ENCODE measurements at regions not wholly inside any gene's neighbourhood (a gene's known extent, or its start where the extent isn't known, plus 50 kb on each side); places are given as distances from the start of the nearest gene placed in this dataset.

- TF ChIP-seq ZBTB33 (IDR thresholded peaks at IDR 0.05) = no peak
- TF ChIP-seq HNF4A (conservative IDR thresholded peaks at IDR 0.05) = no peak
- no peak for TF ChIP-seq ATF3 (IDR thresholded peaks at IDR 0.05)
- no peak for TF ChIP-seq FOXA1 (IDR thresholded peaks at IDR 0.05)
- TF ChIP-seq RXRA (IDR thresholded peaks at IDR 0.05) = no peak
- TF ChIP-seq RAD21 (IDR thresholded peaks at IDR 0.05) = no peak
- no peak for TF ChIP-seq YY1 (IDR thresholded peaks at IDR 0.05)
- no peak for TF ChIP-seq HNF4G (IDR thresholded peaks at IDR 0.05)
Measured at GRCh38 chr5:167912941-167913665, 378.3 kb upstream of the WWC1 start (continued).

GRCh38 chr5:167915237-167915636 lies 376.2 kb upstream of the WWC1 start:
- H3K9ac ChIP-seq (ENCODE audit: low read depth in 1 of 2, low read length in 2 of 2) = no peak overlapping the region
- DNase-seq (ENCODE audit: low spot score) = no peak
- no peak for TF ChIP-seq EGR1 (IDR thresholded peaks at IDR 0.05; ENCODE audit: low read depth in 2 of 2)
- TF ChIP-seq, protein P1, sequence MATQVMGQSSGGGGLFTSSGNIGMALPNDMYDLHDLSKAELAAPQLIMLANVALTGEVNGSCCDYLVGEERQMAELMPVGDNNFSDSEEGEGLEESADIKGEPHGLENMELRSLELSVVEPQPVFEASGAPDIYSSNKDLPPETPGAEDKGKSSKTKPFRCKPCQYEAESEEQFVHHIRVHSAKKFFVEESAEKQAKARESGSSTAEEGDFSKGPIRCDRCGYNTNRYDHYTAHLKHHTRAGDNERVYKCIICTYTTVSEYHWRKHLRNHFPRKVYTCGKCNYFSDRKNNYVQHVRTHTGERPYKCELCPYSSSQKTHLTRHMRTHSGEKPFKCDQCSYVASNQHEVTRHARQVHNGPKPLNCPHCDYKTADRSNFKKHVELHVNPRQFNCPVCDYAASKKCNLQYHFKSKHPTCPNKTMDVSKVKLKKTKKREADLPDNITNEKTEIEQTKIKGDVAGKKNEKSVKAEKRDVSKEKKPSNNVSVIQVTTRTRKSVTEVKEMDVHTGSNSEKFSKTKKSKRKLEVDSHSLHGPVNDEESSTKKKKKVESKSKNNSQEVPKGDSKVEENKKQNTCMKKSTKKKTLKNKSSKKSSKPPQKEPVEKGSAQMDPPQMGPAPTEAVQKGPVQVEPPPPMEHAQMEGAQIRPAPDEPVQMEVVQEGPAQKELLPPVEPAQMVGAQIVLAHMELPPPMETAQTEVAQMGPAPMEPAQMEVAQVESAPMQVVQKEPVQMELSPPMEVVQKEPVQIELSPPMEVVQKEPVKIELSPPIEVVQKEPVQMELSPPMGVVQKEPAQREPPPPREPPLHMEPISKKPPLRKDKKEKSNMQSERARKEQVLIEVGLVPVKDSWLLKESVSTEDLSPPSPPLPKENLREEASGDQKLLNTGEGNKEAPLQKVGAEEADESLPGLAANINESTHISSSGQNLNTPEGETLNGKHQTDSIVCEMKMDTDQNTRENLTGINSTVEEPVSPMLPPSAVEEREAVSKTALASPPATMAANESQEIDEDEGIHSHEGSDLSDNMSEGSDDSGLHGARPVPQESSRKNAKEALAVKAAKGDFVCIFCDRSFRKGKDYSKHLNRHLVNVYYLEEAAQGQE (IDR thresholded peaks at IDR 0.05) = no peak
- TF ChIP-seq RXRA (IDR thresholded peaks at IDR 0.05) = no peak
- TF ChIP-seq CTCF (IDR thresholded peaks at IDR 0.05; ENCODE audit: low read depth, low read length, missing input control) = no peak
- TF ChIP-seq GABPA (IDR thresholded peaks at IDR 0.05 in 1 of 2, conservative IDR thresholded peaks at IDR 0.05 in 1 of 2) = no peak
- TF ChIP-seq, protein P2, sequence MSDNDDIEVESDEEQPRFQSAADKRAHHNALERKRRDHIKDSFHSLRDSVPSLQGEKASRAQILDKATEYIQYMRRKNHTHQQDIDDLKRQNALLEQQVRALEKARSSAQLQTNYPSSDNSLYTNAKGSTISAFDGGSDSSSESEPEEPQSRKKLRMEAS (IDR thresholded peaks at IDR 0.05) = no peak
- TF ChIP-seq SP1 (IDR thresholded peaks at IDR 0.05) = no peak
- no peak for TF ChIP-seq JUND (IDR thresholded peaks at IDR 0.05)
- no peak for TF ChIP-seq HNF4G (IDR thresholded peaks at IDR 0.05)
- no peak for TF ChIP-seq TAF1 (conservative IDR thresholded peaks at IDR 0.05)
- no peak for TF ChIP-seq NR2F2 (IDR thresholded peaks at IDR 0.05)
- no peak for TF ChIP-seq RAD21 (IDR thresholded peaks at IDR 0.05)
- TF ChIP-seq FOXA1 (IDR thresholded peaks at IDR 0.05) = no peak
- TF ChIP-seq FOXA2 (IDR thresholded peaks at IDR 0.05) = no peak
- TF ChIP-seq ZBTB33 (IDR thresholded peaks at IDR 0.05) = no peak
- no peak for TF ChIP-seq ATF3 (IDR thresholded peaks at IDR 0.05)
- 77% methylated on average over 4 of the region's 4 CpGs for WGBS
- no peak overlapping the region for H3K27ac ChIP-seq (ENCODE audit: low read depth in 1 of 2, low read length in 2 of 2)
- H3K9me3 ChIP-seq (ENCODE audit: control insufficient read depth in 4 of 4, low read length in 3 of 4) = no peaks in the 10 kb centered on the region
- no peaks in the 10 kb centered on the region for H3K27me3 ChIP-seq (ENCODE audit: control insufficient read depth in 4 of 4, insufficient read depth in 4 of 4, low read length in 3 of 4)
- H3K36me3 ChIP-seq (ENCODE audit: control insufficient read depth in 4 of 4, insufficient read depth in 3 of 4, low read depth in 1 of 4, low read length in 3 of 4) = no peaks in the 10 kb centered on the region
- H3K4me3 ChIP-seq (ENCODE audit: low read depth in 1 of 3, low read length in 3 of 3) = no peak overlapping the region
- no peaks in the 10 kb centered on the region for H3K4me1 ChIP-seq (ENCODE audit: control insufficient read depth in 4 of 4, insufficient read depth in 4 of 4, low read length in 3 of 4)

Measured in liver (tissue), 8 donors.